HepG2 (cell line): ENCODE measurements at regions not wholly inside any gene's neighbourhood (a gene's known extent, or its start where the extent isn't known, plus 50 kb on each side); places are given as distances from the start of the nearest gene placed in this dataset.

Source experiments
- ATAC-seq: fragments of 200-7000 bp; cut with Tn5 transposase; 3 replicates; pipeline ENCODE4 v1.9.1; 2020; ENCODE audit warnings: mild to moderate bottlenecking, moderate library complexity
- BruUV-seq: library from RNA; stranded (reverse); fragments of 400-500 nt; replicated peaks from 2 replicates; lab custom pipeline; 2021; lab: Mats Ljungman, UMichigan
- CTCF ChIA-PET: fragments of 300-600 bp; formaldehyde crosslinking; extraction: SDS; loops from one replicate; lab custom pipeline; 2021; ENCODE audit warnings: low total read pairs, inconsistent platforms, low intra/inter-chr PET ratio; lab: Yijun Ruan, JAX
- POLR2A ChIA-PET: fragments of 350-600 bp; sonication (Branson Sonifier 250); formaldehyde crosslinking; loops from one replicate; lab custom pipeline; 2020; ENCODE audit warnings: antibody characterized with exemption, inconsistent platforms; lab: Yijun Ruan, JAX
- DNase-seq: peaks from one replicate; pipeline ENCODE4 v3.0.0-alpha.2; 2015; ENCODE audit warnings: low spot score
- FAIRE-seq: peaks from 3 replicates; lab custom pipeline; 2011; peaks lifted over from hg19 to GRCh38; lab: Jason Lieb, UNC
- H2AFZ ChIP-seq: one replicate; pipeline ENCODE4 v1.6.1; 2011; ENCODE audit warnings: low read length, inconsistent platforms
- H3K27ac ChIP-seq: fragments of 300-600 bp; 3 replicates; pipeline ENCODE4 v1.8.0; 2011; ENCODE audit warnings: mixed run types, mild to moderate bottlenecking, mixed read lengths, low read length, inconsistent platforms; ENCODE audit not compliant: insufficient read depth; ENCODE audit errors: extremely low read length
- H3K27me3 ChIP-seq, 2 experiments: fragments of 200-600 bp in 1 of 2; 2 replicates in 1 of 2; 3 replicates in 1 of 2; pipeline versions ENCODE4 v1.6.0 to v1.8.0; 2011; ENCODE audit warnings: low read length in 2 of 2, mild to moderate bottlenecking in 2 of 2, moderate library complexity in 2 of 2, inconsistent platforms in 1 of 2; ENCODE audit not compliant: insufficient read depth in 2 of 2, control insufficient read depth in 1 of 2
- H3K36me3 ChIP-seq, 2 experiments: fragments of 200-600 bp in 1 of 2; replicated peaks in 1 of 2; 2 replicates in 1 of 2; 3 replicates in 1 of 2; pipeline versions ENCODE4 v1.5.1 to v1.8.0; 2011; ENCODE audit warnings: low read length in 2 of 2, inconsistent platforms in 1 of 2; ENCODE audit not compliant: insufficient read depth in 2 of 2, control insufficient read depth in 1 of 2
- H3K4me1 ChIP-seq: 2 replicates; pipeline ENCODE4 v1.5.1; 2012; ENCODE audit warnings: low read length, inconsistent platforms; ENCODE audit not compliant: insufficient read depth
- H3K4me2 ChIP-seq: 2 replicates; pipeline ENCODE4 v1.6.0; 2011; ENCODE audit warnings: low read depth, low read length, inconsistent platforms
- H3K4me3 ChIP-seq, 3 experiments: fragments of 200-600 bp in 1 of 3; sonication (generic), shearing (Covaris generic) in 1 of 3; replicated peaks in 1 of 3; 2 replicates each; pipeline ENCODE4 v1.5.1; 2011 to 2016; ENCODE audit warnings: low read length in 3 of 3, inconsistent platforms in 2 of 3, low read depth in 2 of 3, mild to moderate bottlenecking in 2 of 3, control low read depth in 1 of 3, mixed read lengths in 1 of 3; ENCODE audit not compliant: insufficient read depth in 1 of 3
- H3K79me2 ChIP-seq: one replicate; pipeline ENCODE4 v1.6.1; 2011; ENCODE audit warnings: low read length, inconsistent platforms; ENCODE audit not compliant: insufficient read depth
- H3K9ac ChIP-seq: 2 replicates; pipeline ENCODE4 v1.6.0; 2011; ENCODE audit warnings: mild to moderate bottlenecking, low read depth, low read length, inconsistent platforms; ENCODE audit not compliant: insufficient read depth
- H3K9me3 ChIP-seq: 2 replicates; pipeline ENCODE4 v1.5.1; 2012; ENCODE audit warnings: mild to moderate bottlenecking, low read length
- H4K20me1 ChIP-seq: 2 replicates; pipeline ENCODE4 v1.6.0; 2011; ENCODE audit warnings: inconsistent platforms, mild to moderate bottlenecking, low read length, moderate library complexity; ENCODE audit not compliant: insufficient read depth
- HNRNPLL ChIP-seq: fragments of 200-400 bp; formaldehyde crosslinking; IDR thresholded peaks from 2 replicates; pipeline ENCODE4 v1.6.1; 2017; ENCODE audit warnings: mild to moderate bottlenecking, low read depth, low read length; ENCODE audit not compliant: poor library complexity, severe bottlenecking
- TAF15 ChIP-seq: fragments of 200-400 bp; formaldehyde crosslinking; IDR thresholded peaks from one replicate; pipeline ENCODE4 v1.6.1; 2018; ENCODE audit warnings: mild to moderate bottlenecking, low read depth, low read length; ENCODE audit not compliant: poor library complexity, severe bottlenecking
- ZNF160 ChIP-seq: sonication (generic); formaldehyde crosslinking; IDR thresholded peaks from 2 replicates; pipeline ENCODE4 v1.8.0; 2022; ENCODE audit warnings: mild to moderate bottlenecking, inconsistent platforms, missing genetic modification reagents
- WGBS: methylation state at CpG from one replicate; pipeline ENCODE4 v1.1.6; 2017; ENCODE audit warnings: low lambda C conversion rate; 5-methylcytosine and 5-hydroxymethylcytosine counted together
- in situ Hi-C: cut with HindIII; loops from 2 replicates; pipeline ENCODE4 v1.10.0; 2017; ENCODE audit warnings: low pct_unique_long_range_greater_than_20kb; ENCODE audit not compliant: extremely low pct_ligation_motif_present
- intact Hi-C: fragments of 100-400 bp; cut with micrococcal nuclease; formaldehyde crosslinking; loops from one replicate; pipeline ENCODE4 v1.10.0; 2022; ENCODE audit not compliant: unreplicated experiment
- TF ChIP-seq, protein P1 (sequence below): sonication (generic); formaldehyde crosslinking; IDR thresholded peaks from 2 replicates; pipeline ENCODE4 v1.5.1; 2020; ENCODE audit warnings: mild to moderate bottlenecking, missing genetic modification reagents, borderline replicate concordance

DNA sequence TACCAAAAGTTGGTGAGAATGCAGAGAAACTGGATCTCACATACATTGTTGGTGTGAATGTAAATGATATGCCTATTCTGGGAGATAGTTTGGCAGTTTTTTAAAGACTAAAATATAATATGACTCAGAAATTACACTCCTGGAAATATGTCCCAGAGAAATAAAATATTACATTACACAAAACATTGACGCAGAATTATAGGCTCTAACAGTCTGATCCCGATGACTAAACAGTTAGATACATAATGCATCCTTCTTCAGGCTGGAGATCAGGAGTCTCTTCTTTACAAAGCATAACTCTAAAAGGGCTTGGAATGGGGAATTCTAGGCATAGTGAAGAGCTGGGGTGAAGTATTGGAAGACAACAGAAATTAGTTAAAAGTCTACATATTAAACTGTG, 586.2 kb upstream of the NECTIN3 start:
- no peak for TF ChIP-seq HNRNPLL
- TF ChIP-seq, protein P1, sequence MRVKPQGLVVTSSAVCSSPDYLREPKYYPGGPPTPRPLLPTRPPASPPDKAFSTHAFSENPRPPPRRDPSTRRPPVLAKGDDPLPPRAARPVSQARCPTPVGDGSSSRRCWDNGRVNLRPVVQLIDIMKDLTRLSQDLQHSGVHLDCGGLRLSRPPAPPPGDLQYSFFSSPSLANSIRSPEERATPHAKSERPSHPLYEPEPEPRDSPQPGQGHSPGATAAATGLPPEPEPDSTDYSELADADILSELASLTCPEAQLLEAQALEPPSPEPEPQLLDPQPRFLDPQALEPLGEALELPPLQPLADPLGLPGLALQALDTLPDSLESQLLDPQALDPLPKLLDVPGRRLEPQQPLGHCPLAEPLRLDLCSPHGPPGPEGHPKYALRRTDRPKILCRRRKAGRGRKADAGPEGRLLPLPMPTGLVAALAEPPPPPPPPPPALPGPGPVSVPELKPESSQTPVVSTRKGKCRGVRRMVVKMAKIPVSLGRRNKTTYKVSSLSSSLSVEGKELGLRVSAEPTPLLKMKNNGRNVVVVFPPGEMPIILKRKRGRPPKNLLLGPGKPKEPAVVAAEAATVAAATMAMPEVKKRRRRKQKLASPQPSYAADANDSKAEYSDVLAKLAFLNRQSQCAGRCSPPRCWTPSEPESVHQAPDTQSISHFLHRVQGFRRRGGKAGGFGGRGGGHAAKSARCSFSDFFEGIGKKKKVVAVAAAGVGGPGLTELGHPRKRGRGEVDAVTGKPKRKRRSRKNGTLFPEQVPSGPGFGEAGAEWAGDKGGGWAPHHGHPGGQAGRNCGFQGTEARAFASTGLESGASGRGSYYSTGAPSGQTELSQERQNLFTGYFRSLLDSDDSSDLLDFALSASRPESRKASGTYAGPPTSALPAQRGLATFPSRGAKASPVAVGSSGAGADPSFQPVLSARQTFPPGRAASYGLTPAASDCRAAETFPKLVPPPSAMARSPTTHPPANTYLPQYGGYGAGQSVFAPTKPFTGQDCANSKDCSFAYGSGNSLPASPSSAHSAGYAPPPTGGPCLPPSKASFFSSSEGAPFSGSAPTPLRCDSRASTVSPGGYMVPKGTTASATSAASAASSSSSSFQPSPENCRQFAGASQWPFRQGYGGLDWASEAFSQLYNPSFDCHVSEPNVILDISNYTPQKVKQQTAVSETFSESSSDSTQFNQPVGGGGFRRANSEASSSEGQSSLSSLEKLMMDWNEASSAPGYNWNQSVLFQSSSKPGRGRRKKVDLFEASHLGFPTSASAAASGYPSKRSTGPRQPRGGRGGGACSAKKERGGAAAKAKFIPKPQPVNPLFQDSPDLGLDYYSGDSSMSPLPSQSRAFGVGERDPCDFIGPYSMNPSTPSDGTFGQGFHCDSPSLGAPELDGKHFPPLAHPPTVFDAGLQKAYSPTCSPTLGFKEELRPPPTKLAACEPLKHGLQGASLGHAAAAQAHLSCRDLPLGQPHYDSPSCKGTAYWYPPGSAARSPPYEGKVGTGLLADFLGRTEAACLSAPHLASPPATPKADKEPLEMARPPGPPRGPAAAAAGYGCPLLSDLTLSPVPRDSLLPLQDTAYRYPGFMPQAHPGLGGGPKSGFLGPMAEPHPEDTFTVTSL (CRISPR knock-in tag): no peak
- no peak for DNase-seq
- 0% methylated on average over 2 of the region's 2 CpGs for WGBS
- no peaks in the 10 kb centered on the region for H3K4me1 ChIP-seq
- no peak for FAIRE-seq
- no peak for ATAC-seq
- no peak overlapping the region for H3K4me2 ChIP-seq
- H3K9ac ChIP-seq: no peak overlapping the region
- H3K36me3 ChIP-seq: no peaks in the 10 kb centered on the region
- no peaks in the 10 kb centered on the region for H4K20me1 ChIP-seq
- peaks cover 51% of the 10 kb centered on the region for H3K9me3 ChIP-seq
- BruUV-seq: no TSS peak
- intact Hi-C loops: no loop called here
- no peak overlapping the region for H3K27ac ChIP-seq
- in situ Hi-C loops: no loop called here
- H3K4me3 ChIP-seq: no peak overlapping the region
- no peak overlapping the region for H2AFZ ChIP-seq
- H3K27me3 ChIP-seq: no peaks in the 10 kb centered on the region
- no peaks in the 10 kb centered on the region for H3K79me2 ChIP-seq
- ChIA-PET CTCF (no interaction called here), POLR2A (no interaction called here)

DNA sequence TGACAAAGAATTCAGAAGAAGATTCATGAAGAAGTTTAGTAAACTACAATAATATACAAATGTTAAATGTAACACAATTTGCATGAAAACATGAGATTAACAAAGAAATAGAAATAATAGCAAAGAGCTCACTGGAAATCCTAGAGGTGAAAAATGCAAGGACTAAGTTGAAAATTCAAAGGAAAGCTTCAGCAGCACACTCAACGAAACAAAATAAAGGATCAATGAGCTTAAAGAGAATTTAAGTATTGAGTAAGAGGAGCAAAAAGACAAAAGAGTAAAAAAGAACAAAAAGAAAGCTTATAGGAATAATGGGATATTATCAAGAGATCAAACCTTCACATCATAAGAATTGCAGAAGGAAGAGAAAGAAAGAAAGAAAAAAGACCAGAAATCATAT, 583.8 kb upstream of the NECTIN3 start:
- no peak for FAIRE-seq
- Histone ChIP-seq H4K20me1 (no peaks in the 10 kb centered on the region), H2AFZ (no peak overlapping the region), H3K4me3 (no peak overlapping the region), H3K27ac (no peak overlapping the region), H3K9me3 (peaks cover 45% of the 10 kb centered on the region), H3K27me3 (no peaks in the 10 kb centered on the region), H3K9ac (no peak overlapping the region), H3K36me3 (no peaks in the 10 kb centered on the region), H3K79me2 (no peaks in the 10 kb centered on the region), H3K4me1 (no peaks in the 10 kb centered on the region), H3K4me2 (no peak overlapping the region)
- 5% methylated on average over 1 of the region's 1 CpG for WGBS
- no peak for DNase-seq
- ATAC-seq: no peak
- ChIA-PET CTCF (no interaction called here), POLR2A (no interaction called here)
- in situ Hi-C loops: no loop called here
- intact Hi-C loops: no loop called here
- no TSS peak for BruUV-seq
- TF ChIP-seq TAF15 (no peak), ZNF160 (CRISPR knock-in tag) (peak; percentile 98)
